Neural cell (in vitro differentiated cells): ENCODE measurements at regions not wholly inside any gene's neighbourhood (a gene's known extent, or its start where the extent isn't known, plus 50 kb on each side); places are given as distances from the start of the nearest gene placed in this dataset.

Experiments
- H2AFZ ChIP-seq: fragments of 200-600, 300-800 bp; sonication (generic), shearing (Covaris generic); 2 replicates; pipeline ENCODE4 v1.6.0; 2014; ENCODE audit warnings: low read depth, mild to moderate bottlenecking, antibody characterized with exemption, low read length, moderate library complexity
- H3F3A ChIP-seq: fragments of 200-600 bp; shearing (Covaris generic); 2 replicates; pipeline ENCODE4 v1.6.1; 2016; ENCODE audit warnings: mild to moderate bottlenecking, moderate library complexity, mixed read lengths, antibody characterized with exemption, low read length; ENCODE audit not compliant: insufficient read depth, poor library complexity, severe bottlenecking
- H3K27ac ChIP-seq: fragments of 200-600, 300-800 bp; sonication (generic), shearing (Covaris generic); 2 replicates; pipeline ENCODE4 v1.5.1; 2014; ENCODE audit warnings: mild to moderate bottlenecking, low read length, moderate library complexity
- H3K27me3 ChIP-seq: fragments of 300-800, 200-600 bp; sonication (generic), shearing (Covaris generic); 2 replicates; pipeline ENCODE4 v1.6.0; 2014; ENCODE audit warnings: mild to moderate bottlenecking, low read depth, low read length, moderate library complexity; ENCODE audit not compliant: insufficient read depth
- H3K36me3 ChIP-seq: fragments of 300-800, 200-600 bp; sonication (generic), shearing (Covaris generic); 2 replicates; pipeline ENCODE4 v1.5.1; 2014; ENCODE audit warnings: mild to moderate bottlenecking, antibody characterized with exemption, low read length, moderate library complexity; ENCODE audit not compliant: insufficient read depth
- H3K4me2 ChIP-seq: fragments of 300-800, 200-600 bp; sonication (generic), shearing (Covaris generic); 2 replicates; pipeline ENCODE4 v1.6.0; 2014; ENCODE audit warnings: mild to moderate bottlenecking, low read length
- H3K4me3 ChIP-seq: fragments of 300-800, 200-600 bp; sonication (generic), shearing (Covaris generic); 2 replicates; pipeline ENCODE4 v1.5.1; 2014; ENCODE audit warnings: mild to moderate bottlenecking, low read length, moderate library complexity
- H3K79me2 ChIP-seq: fragments of 200-600 bp; shearing (Covaris generic); replicated peaks from 2 replicates; pipeline ENCODE4 v1.6.0; 2014; ENCODE audit warnings: mild to moderate bottlenecking, low read length, moderate library complexity; ENCODE audit not compliant: insufficient read depth
- H3K9ac ChIP-seq: fragments of 300-800, 200-600 bp; sonication (generic), shearing (Covaris generic); 2 replicates; pipeline ENCODE4 v1.6.1; 2016; ENCODE audit warnings: mild to moderate bottlenecking, low read length, mixed read lengths
- H3K9me2 ChIP-seq: fragments of 200-600 bp; shearing (Covaris generic); 2 replicates; pipeline ENCODE4 v1.6.1; 2016; ENCODE audit warnings: mild to moderate bottlenecking, low read length, mixed read lengths; ENCODE audit not compliant: insufficient read depth
- H3K9me3 ChIP-seq: fragments of 200-600, 300-800 bp; sonication (generic), shearing (Covaris generic); 2 replicates; pipeline ENCODE4 v1.6.1; 2016; ENCODE audit warnings: mild to moderate bottlenecking, mixed run types, low read length, moderate library complexity, mixed read lengths
- H4K20me1 ChIP-seq: fragments of 200-600 bp; shearing (Covaris generic); 2 replicates; pipeline ENCODE4 v1.6.1; 2016; ENCODE audit warnings: mild to moderate bottlenecking, mixed run types; ENCODE audit not compliant: insufficient read depth
- EP300 ChIP-seq: fragments of 450-650 bp; conservative IDR thresholded peaks from 2 replicates; pipeline ENCODE4 v1.6.1; 2014; ENCODE audit warnings: antibody characterized with exemption, mild to moderate bottlenecking, moderate library complexity; ENCODE audit not compliant: poor library complexity, severe bottlenecking
- EZH2 ChIP-seq: fragments of 200-600, 300-800 bp; shearing (Covaris generic), sonication (generic); IDR thresholded peaks from 2 replicates; pipeline ENCODE4 v1.6.1; 2014; ENCODE audit warnings: antibody characterized with exemption, low read length, borderline replicate concordance, mild to moderate bottlenecking; ENCODE audit not compliant: insufficient read depth, poor library complexity, severe bottlenecking
- MXI1 ChIP-seq: fragments of 450-650 bp; conservative IDR thresholded peaks from 2 replicates; pipeline ENCODE4 v1.6.1; 2014; ENCODE audit warnings: antibody characterized with exemption, mild to moderate bottlenecking; ENCODE audit not compliant: poor library complexity, severe bottlenecking
- POLR2AphosphoS5 ChIP-seq: IDR thresholded peaks from 2 replicates; pipeline ENCODE4 v1.6.1; 2012
- RAD21 ChIP-seq: fragments of 450-650 bp; conservative IDR thresholded peaks from 2 replicates; pipeline ENCODE4 v1.6.1; 2014; ENCODE audit warnings: antibody characterized with exemption, mild to moderate bottlenecking, moderate library complexity
- SMC3 ChIP-seq: fragments of 450-650 bp; conservative IDR thresholded peaks from 2 replicates; pipeline ENCODE4 v1.6.1; 2014; ENCODE audit warnings: antibody characterized with exemption, mild to moderate bottlenecking, moderate library complexity; ENCODE audit not compliant: poor library complexity
- TAF1 ChIP-seq: IDR thresholded peaks from 2 replicates; pipeline ENCODE4 v1.6.1; 2012; ENCODE audit warnings: low read depth
- TF ChIP-seq, protein P1 (sequence below): fragments of 450-650 bp; IDR thresholded peaks from 2 replicates; pipeline ENCODE4 v1.5.1; 2014; ENCODE audit warnings: antibody characterized with exemption, mild to moderate bottlenecking, moderate library complexity; ENCODE audit not compliant: poor library complexity, severe bottlenecking
- TF ChIP-seq, protein P2 (sequence below): IDR thresholded peaks from 2 replicates; pipeline ENCODE4 v1.6.1; 2012; ENCODE audit warnings: borderline replicate concordance

DNA sequence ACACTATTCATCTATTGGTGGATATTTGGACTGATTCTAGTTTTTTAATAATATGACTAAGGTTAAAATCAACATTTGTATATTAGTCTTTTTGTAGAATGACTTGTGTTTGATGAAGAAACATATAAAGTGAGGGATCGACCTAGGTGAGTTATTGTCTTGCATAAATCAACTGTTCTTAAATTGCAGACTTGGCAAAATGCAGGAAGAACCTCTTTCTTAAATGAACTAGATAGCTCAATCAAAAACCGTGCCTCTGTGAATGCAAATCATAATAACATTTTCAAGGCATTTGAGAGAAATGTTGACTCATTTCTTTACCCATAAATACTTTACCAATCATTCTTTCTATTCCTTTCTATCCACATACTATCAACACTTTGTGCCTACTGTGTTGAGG, 101.5 kb upstream of the ANK3 start:
- no peaks in the 10 kb centered on the region for H3K9me3 ChIP-seq
- no peak for TF ChIP-seq TAF1
- no peak for TF ChIP-seq RAD21
- TF ChIP-seq, protein P1, sequence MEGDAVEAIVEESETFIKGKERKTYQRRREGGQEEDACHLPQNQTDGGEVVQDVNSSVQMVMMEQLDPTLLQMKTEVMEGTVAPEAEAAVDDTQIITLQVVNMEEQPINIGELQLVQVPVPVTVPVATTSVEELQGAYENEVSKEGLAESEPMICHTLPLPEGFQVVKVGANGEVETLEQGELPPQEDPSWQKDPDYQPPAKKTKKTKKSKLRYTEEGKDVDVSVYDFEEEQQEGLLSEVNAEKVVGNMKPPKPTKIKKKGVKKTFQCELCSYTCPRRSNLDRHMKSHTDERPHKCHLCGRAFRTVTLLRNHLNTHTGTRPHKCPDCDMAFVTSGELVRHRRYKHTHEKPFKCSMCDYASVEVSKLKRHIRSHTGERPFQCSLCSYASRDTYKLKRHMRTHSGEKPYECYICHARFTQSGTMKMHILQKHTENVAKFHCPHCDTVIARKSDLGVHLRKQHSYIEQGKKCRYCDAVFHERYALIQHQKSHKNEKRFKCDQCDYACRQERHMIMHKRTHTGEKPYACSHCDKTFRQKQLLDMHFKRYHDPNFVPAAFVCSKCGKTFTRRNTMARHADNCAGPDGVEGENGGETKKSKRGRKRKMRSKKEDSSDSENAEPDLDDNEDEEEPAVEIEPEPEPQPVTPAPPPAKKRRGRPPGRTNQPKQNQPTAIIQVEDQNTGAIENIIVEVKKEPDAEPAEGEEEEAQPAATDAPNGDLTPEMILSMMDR: no peak
- TF ChIP-seq EZH2: no peak
- no peak for TF ChIP-seq SMC3
- TF ChIP-seq EP300: no peak
- no peak for TF ChIP-seq MXI1
- TF ChIP-seq, protein P2, sequence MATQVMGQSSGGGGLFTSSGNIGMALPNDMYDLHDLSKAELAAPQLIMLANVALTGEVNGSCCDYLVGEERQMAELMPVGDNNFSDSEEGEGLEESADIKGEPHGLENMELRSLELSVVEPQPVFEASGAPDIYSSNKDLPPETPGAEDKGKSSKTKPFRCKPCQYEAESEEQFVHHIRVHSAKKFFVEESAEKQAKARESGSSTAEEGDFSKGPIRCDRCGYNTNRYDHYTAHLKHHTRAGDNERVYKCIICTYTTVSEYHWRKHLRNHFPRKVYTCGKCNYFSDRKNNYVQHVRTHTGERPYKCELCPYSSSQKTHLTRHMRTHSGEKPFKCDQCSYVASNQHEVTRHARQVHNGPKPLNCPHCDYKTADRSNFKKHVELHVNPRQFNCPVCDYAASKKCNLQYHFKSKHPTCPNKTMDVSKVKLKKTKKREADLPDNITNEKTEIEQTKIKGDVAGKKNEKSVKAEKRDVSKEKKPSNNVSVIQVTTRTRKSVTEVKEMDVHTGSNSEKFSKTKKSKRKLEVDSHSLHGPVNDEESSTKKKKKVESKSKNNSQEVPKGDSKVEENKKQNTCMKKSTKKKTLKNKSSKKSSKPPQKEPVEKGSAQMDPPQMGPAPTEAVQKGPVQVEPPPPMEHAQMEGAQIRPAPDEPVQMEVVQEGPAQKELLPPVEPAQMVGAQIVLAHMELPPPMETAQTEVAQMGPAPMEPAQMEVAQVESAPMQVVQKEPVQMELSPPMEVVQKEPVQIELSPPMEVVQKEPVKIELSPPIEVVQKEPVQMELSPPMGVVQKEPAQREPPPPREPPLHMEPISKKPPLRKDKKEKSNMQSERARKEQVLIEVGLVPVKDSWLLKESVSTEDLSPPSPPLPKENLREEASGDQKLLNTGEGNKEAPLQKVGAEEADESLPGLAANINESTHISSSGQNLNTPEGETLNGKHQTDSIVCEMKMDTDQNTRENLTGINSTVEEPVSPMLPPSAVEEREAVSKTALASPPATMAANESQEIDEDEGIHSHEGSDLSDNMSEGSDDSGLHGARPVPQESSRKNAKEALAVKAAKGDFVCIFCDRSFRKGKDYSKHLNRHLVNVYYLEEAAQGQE: no peak
- TF ChIP-seq POLR2AphosphoS5: no peak
- H3K9ac ChIP-seq: no peak overlapping the region
- no peaks in the 10 kb centered on the region for H3K27me3 ChIP-seq
- no peak overlapping the region for H3K4me3 ChIP-seq
- H2AFZ ChIP-seq: no peak overlapping the region
- peaks cover 7% of the 10 kb centered on the region for H3K79me2 ChIP-seq
- no peak overlapping the region for H3K4me2 ChIP-seq
- H4K20me1 ChIP-seq: peaks cover 5% of the 10 kb centered on the region
- no peaks in the 10 kb centered on the region for H3K9me2 ChIP-seq
- H3K36me3 ChIP-seq: no peaks in the 10 kb centered on the region
- H3K27ac ChIP-seq: no peak overlapping the region
- H3F3A ChIP-seq: no peaks in the 10 kb centered on the region

DNA sequence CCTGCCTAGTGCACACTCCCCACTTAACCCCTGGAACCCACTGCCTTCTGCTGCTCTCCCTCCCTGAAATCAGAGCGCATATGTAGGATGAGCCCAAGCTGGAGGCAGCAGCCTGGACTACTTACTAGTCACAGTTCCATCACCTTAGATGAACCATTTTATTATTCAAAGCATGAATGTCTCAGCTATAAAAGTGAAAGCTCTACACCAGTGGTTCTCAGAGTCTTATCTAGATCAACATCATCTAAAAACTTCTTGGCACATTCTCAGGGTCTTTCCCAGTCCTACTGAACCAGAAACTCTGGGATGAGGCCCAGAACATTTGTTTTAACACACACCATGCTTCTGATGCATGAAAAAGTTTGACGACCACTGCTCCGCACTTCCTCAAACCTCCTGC, 100.3 kb upstream of the ANK3 start:
- Histone ChIP-seq H3F3A (no peaks in the 10 kb centered on the region), H4K20me1 (no peaks in the 10 kb centered on the region), H3K4me2 (no peak overlapping the region), H3K9me2 (no peaks in the 10 kb centered on the region), H3K9ac (no peak overlapping the region), H3K9me3 (no peaks in the 10 kb centered on the region), H3K79me2 (peaks cover 7% of the 10 kb centered on the region), H2AFZ (no peak overlapping the region), H3K4me3 (no peak overlapping the region), H3K27me3 (no peaks in the 10 kb centered on the region), H3K36me3 (no peaks in the 10 kb centered on the region), H3K27ac (no peak overlapping the region)
- TF ChIP-seq SMC3 (no peak), RAD21 (no peak), MXI1 (no peak), TAF1 (no peak), POLR2AphosphoS5 (no peak), EZH2 (no peak), EP300 (no peak)
- TF ChIP-seq, protein P2: no peak
- TF ChIP-seq, protein P1: no peak
